GM23338 (cell line): ENCODE measurements at regions not wholly inside any gene's neighbourhood (a gene's known extent, or its start where the extent isn't known, plus 50 kb on each side); places are given as distances from the start of the nearest gene placed in this dataset.

Experiments
- ATAC-seq: fragments of 200-7000 bp; cut with Tn5 transposase; 3 replicates; pipeline ENCODE4 v1.9.1; 2020
- DNase-seq: peaks from one replicate; pipeline ENCODE4 v3.0.0-alpha.2; 2015; ENCODE audit warnings: low spot score
- H2AFZ ChIP-seq: fragments of 200-600 bp; sonication (generic); 2 replicates; pipeline ENCODE4 v1.8.0; 2016; ENCODE audit warnings: antibody characterized with exemption, mild to moderate bottlenecking, moderate library complexity
- H3F3A ChIP-seq: fragments of 200-600 bp; sonication (generic); replicated peaks from 2 replicates; pipeline ENCODE4 v1.8.0; 2017; ENCODE audit warnings: antibody characterized with exemption, mixed run types, low read depth
- H3K27ac ChIP-seq: fragments of 200-600 bp; sonication (generic); 2 replicates; pipeline ENCODE4 v1.6.1; 2016; ENCODE audit warnings: low read depth
- H3K27me3 ChIP-seq: fragments of 200-600 bp; sonication (generic); 2 replicates; pipeline ENCODE4 v1.8.0; 2016; ENCODE audit warnings: mild to moderate bottlenecking, mixed run types, moderate library complexity; ENCODE audit not compliant: insufficient read depth
- H3K36me3 ChIP-seq: fragments of 200-600 bp; sonication (generic); 2 replicates; pipeline ENCODE4 v1.8.0; 2016; ENCODE audit warnings: mild to moderate bottlenecking; ENCODE audit not compliant: insufficient read depth
- H3K4me1 ChIP-seq: fragments of 200-600 bp; sonication (generic); 2 replicates; pipeline ENCODE4 v1.8.0; 2016; ENCODE audit warnings: mild to moderate bottlenecking, moderate library complexity; ENCODE audit not compliant: insufficient read depth
- H3K4me2 ChIP-seq: fragments of 200-600 bp; sonication (generic); 2 replicates; pipeline ENCODE4 v1.7.1; 2017; ENCODE audit warnings: mixed run types
- H3K4me3 ChIP-seq: fragments of 200-600 bp; sonication (generic); 2 replicates; pipeline ENCODE4 v1.6.1; 2016; ENCODE audit warnings: mixed run types
- H3K79me2 ChIP-seq: fragments of 200-600 bp; sonication (generic); replicated peaks from 2 replicates; pipeline ENCODE4 v1.8.0; 2017; ENCODE audit warnings: mild to moderate bottlenecking; ENCODE audit not compliant: insufficient read depth
- H3K9me2 ChIP-seq: fragments of 200-600 bp; sonication (generic); 2 replicates; pipeline ENCODE4 v1.8.0; 2017; ENCODE audit not compliant: insufficient read depth
- H4K20me1 ChIP-seq: fragments of 200-600 bp; sonication (generic); replicated peaks from 2 replicates; pipeline ENCODE4 v1.8.0; 2017; ENCODE audit warnings: mild to moderate bottlenecking; ENCODE audit not compliant: insufficient read depth
- H3K27ac Mint-ChIP-seq: 2 replicates; pipeline ENCODE4 v1.8.0; 2020; ENCODE audit warnings: inconsistent platforms, mild to moderate bottlenecking, moderate library complexity, mixed read lengths
- H3K27me3 Mint-ChIP-seq: 3 replicates; pipeline ENCODE4 v1.8.0; 2022; ENCODE audit warnings: low read depth, mild to moderate bottlenecking, moderate library complexity, mixed read lengths, inconsistent platforms; ENCODE audit not compliant: insufficient read depth, poor library complexity
- H3K36me3 Mint-ChIP-seq: 3 replicates; pipeline ENCODE4 v1.8.0; 2021; ENCODE audit warnings: low read depth, mild to moderate bottlenecking, inconsistent platforms, moderate library complexity, mixed read lengths
- H3K4me1 Mint-ChIP-seq: 3 replicates; pipeline ENCODE4 v1.8.0; 2020; ENCODE audit warnings: mild to moderate bottlenecking, inconsistent platforms, mixed read lengths
- H3K4me3 Mint-ChIP-seq: 3 replicates; pipeline ENCODE4 v1.8.0; 2021; ENCODE audit warnings: moderate library complexity, mild to moderate bottlenecking, inconsistent platforms, mixed read lengths
- H3K9me3 Mint-ChIP-seq: 3 replicates; pipeline ENCODE4 v1.8.0; 2020; ENCODE audit warnings: moderate library complexity, mild to moderate bottlenecking, inconsistent platforms, mixed read lengths
- CREB1 ChIP-seq: fragments of 250-450 bp; sonication (Bioruptor Pico); IDR thresholded peaks from 2 replicates; pipeline ENCODE4 v1.5.0; 2020; ENCODE audit warnings: low read depth, mild to moderate bottlenecking, moderate library complexity
- CTCF ChIP-seq, 2 experiments: fragments of 200-600 bp in 1 of 2; sonication (generic) in 1 of 2; conservative IDR thresholded peaks; 2 replicates each; pipeline versions ENCODE4 v1.5.1 to v1.6.1; 2016 to 2017; ENCODE audit warnings: antibody characterized with exemption in 2 of 2, low read depth in 2 of 2, mild to moderate bottlenecking in 2 of 2, moderate library complexity in 1 of 2
- ETS1 ChIP-seq: IDR thresholded peaks from 2 replicates; pipeline ENCODE4 v1.6.1; 2016; ENCODE audit warnings: antibody characterized with exemption
- EZH2 ChIP-seq: fragments of 200-600 bp; sonication (generic); IDR thresholded peaks from one replicate; pipeline ENCODE4 v1.8.0; 2017; ENCODE audit warnings: antibody characterized with exemption, mild to moderate bottlenecking, low read depth; ENCODE audit not compliant: unreplicated experiment
- EZH2phosphoT487 ChIP-seq: fragments of 200-600 bp; sonication (generic); IDR thresholded peaks from one replicate; pipeline ENCODE4 v1.8.1; 2018; ENCODE audit warnings: antibody characterized with exemption; ENCODE audit not compliant: unreplicated experiment
- NANOG ChIP-seq: IDR thresholded peaks from 2 replicates; pipeline ENCODE4 v1.6.1; 2016; ENCODE audit warnings: antibody characterized with exemption, borderline replicate concordance
- REST ChIP-seq: IDR thresholded peaks from one replicate; pipeline ENCODE4 v1.6.1; 2018; ENCODE audit warnings: antibody characterized with exemption; ENCODE audit not compliant: unreplicated experiment
- ZNF114 ChIP-seq: fragments of 250-450 bp; sonication (Bioruptor Pico); IDR thresholded peaks from 2 replicates; pipeline ENCODE4 v1.5.0; 2020; ENCODE audit warnings: mild to moderate bottlenecking, moderate library complexity
- ZNF331 ChIP-seq: fragments of 250-450 bp; sonication (Bioruptor Pico); IDR thresholded peaks from 2 replicates; pipeline ENCODE4 v1.5.0; 2020; ENCODE audit warnings: low read depth, mild to moderate bottlenecking, moderate library complexity

- H3K4me2 ChIP-seq: no peak overlapping the region
Observed at GRCh38 chr1:30522031-30523004, 201.1 kb downstream of the MATN1 start.

GRCh38 chr1:30521261-30521865, 202.0 kb downstream of the MATN1 start:
- Mint-ChIP-seq H3K4me3 (no peak overlapping the region), H3K4me1 (0 out of 3 replicates have a peak, but pooled peaks cover 2% of the 10 kb centered on the region), H3K27me3 (peaks cover 2% of the 10 kb centered on the region), H3K36me3 (no peaks in the 10 kb centered on the region), H3K27ac (peak overlapping the region; percentile 71; the same call in 1 of the 2 replicates), H3K9me3 (no peaks in the 10 kb centered on the region; the same call in 2 of the 3 replicates)
- Histone ChIP-seq H3K9me2 (peaks cover 14% of the 10 kb centered on the region), H3K27me3 (no peaks in the 10 kb centered on the region), H3K27ac (no peak overlapping the region), H3K4me3 (no peak overlapping the region), H4K20me1 (no peaks in the 10 kb centered on the region), H3K4me1 (no peaks in the 10 kb centered on the region), H3K4me2 (no peak overlapping the region), H2AFZ (no peak overlapping the region), H3K36me3 (no peaks in the 10 kb centered on the region), H3F3A (no peaks in the 10 kb centered on the region), H3K79me2 (no peaks in the 10 kb centered on the region)
- DNase-seq: no peak
- no peak for ATAC-seq
- TF ChIP-seq ZNF331 (CRISPR knock-in tag): no peak
- TF ChIP-seq ZNF114 (CRISPR knock-in tag): no peak
- TF ChIP-seq NANOG: no peak
- TF ChIP-seq CTCF (conservative IDR thresholded peaks at IDR 0.05; ENCODE audit: low read depth in 2 of 2): no peak
- TF ChIP-seq ETS1: no peak
- no peak for TF ChIP-seq CREB1 (CRISPR knock-in tag)
- TF ChIP-seq EZH2: no peak
- no peak for TF ChIP-seq REST
- no peak for TF ChIP-seq EZH2phosphoT487

More at GRCh38 chr1:30522031-30523004, 201.1 kb downstream of the MATN1 start:
- Histone ChIP-seq H3K9me2 (peaks cover 14% of the 10 kb centered on the region), H4K20me1 (no peaks in the 10 kb centered on the region), H3F3A (no peaks in the 10 kb centered on the region), H3K4me3 (no peak overlapping the region), H3K36me3 (no peaks in the 10 kb centered on the region), H3K27me3 (no peaks in the 10 kb centered on the region), H3K4me1 (no peaks in the 10 kb centered on the region), H3K79me2 (no peaks in the 10 kb centered on the region), H2AFZ (no peak overlapping the region), H3K27ac (no peak overlapping the region)
- TF ChIP-seq CREB1 (CRISPR knock-in tag) (no peak), ZNF114 (CRISPR knock-in tag) (no peak), CTCF (conservative IDR thresholded peaks at IDR 0.05; ENCODE audit: low read depth in 2 of 2) (peak in 1 of 2 experiments; percentile 14; a peak in 1 of 4 replicates), EZH2phosphoT487 (no peak)
- H3K27me3 Mint-ChIP-seq: peaks cover 2% of the 10 kb centered on the region
- no peak overlapping the region for H3K4me3 Mint-ChIP-seq
- peaks cover 2% of the 10 kb centered on the region for H3K4me1 Mint-ChIP-seq
- H3K36me3 Mint-ChIP-seq: no peaks in the 10 kb centered on the region
- no peak overlapping the region for H3K27ac Mint-ChIP-seq
- no peaks in the 10 kb centered on the region; the same call in 2 of the 3 replicates for H3K9me3 Mint-ChIP-seq
- no peak for ATAC-seq
- DNase-seq: no peak
